NCI-H2107 (cell line): ENCODE measurements at regions not wholly inside any gene's neighbourhood (a gene's known extent, or its start where the extent isn't known, plus 50 kb on each side); places are given as distances from the start of the nearest gene placed in this dataset.

ENCODE experiments used
- DNase-seq: peaks from one replicate; lab custom pipeline; 2025; lab: John Stamatoyannopoulos, UW

DNA sequence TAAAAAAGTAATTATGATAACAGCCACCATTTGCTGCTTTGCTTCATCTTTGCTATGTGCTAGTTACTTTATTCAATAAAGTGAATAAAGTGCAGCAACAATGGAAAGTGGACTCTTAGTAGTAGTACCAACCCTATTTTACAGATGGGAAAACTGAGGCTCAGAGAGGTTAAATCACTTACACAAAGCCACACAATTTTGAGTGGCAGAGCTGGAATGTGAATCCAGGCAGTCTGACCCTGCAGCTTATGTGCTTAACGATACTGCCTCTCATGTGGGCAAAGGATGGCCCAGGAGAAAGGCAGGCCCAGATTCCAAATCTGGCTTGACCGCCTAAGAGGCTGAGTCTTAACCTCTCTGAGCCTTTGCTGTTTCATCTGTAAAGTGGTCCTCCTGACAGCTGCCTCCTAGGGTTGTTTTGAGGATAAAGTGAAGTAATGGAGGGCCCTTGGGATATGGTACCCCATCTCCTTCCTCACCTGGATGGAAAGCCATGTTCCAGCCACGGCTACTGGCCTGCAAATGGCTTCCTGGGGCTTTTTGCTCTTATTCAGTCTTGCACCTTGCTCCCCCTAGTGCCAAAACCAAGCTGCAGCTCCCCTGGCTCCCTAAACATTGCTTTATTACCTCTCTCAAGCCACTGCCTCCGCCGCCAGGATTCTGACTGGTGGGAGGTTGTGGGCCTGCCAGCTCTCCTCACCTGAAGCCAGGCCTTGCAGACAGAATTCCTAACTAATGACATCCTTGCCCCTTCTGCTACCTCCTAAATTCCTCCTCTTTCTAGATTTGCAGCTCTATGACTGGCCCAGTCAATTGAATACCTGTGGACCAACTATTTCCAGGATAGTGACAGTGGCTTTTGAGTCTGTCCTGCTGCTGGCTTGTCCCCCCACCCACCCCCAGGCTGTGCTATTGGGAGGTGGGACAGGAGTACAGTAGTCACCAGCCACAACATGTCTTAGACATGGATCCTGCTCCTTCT is 283.3 kb upstream of the PWP1 start:
- DNase-seq: peak; percentile 18

DNA sequence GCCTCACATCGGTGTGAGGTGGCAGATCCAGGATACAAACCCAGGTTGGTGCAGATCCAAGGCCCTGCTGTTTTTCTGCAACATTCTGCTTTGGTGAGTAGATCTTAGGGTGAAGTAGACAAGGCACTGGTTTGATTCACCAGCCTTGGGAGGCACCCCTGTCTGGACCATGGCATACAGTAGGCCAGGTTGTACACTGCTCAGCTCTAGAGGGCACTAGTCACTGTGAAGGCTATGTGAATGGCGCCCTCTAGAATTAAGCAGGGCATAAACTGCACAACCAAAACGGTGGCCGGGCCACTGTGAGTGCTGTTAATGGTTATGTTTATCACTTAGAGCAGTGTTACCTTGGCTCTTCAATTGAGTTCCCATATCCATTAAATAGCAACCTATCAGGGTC is 280.6 kb upstream of the PWP1 start:
- no peak for DNase-seq

DNA sequence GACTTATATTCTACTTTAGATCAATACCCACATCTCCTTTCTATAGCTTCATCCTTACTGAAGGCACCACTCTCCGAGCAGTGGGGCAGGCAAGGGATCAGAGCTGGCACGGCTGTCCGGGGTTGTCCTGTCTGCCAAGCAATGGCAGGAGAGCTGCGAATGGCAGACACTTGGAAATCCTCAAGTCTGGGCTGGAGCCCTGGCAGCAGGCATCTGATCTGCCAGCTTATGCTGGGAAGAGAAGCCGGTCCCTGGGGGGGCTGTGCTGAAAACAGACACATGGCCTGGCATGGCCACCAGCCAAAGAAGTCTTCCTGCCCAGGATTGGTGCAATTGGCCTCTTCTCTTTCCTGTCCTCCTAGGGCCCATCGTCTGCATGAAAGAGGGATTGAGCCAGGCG is 280.2 kb upstream of the PWP1 start:
- no peak for DNase-seq

DNA sequence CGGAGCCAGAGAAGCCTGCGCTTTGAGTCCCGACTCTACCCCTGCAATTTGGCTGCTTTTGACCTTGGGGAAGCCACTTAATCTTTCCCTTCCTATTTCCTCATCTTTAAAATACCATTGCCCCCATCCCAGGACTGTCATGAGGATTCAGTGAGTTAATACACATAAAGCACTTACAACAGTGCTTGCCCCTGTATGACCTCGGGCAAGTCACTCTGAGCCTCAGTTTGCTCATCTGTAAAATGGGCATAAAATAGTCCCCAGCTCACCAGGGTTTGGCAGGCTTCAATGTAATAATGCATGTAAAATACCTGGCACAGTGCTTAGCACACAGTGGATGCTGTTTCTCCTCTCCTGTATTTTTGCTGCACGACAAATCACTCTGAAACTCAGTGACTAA is 278.7 kb upstream of the PWP1 start:
- DNase-seq: no peak

DNA sequence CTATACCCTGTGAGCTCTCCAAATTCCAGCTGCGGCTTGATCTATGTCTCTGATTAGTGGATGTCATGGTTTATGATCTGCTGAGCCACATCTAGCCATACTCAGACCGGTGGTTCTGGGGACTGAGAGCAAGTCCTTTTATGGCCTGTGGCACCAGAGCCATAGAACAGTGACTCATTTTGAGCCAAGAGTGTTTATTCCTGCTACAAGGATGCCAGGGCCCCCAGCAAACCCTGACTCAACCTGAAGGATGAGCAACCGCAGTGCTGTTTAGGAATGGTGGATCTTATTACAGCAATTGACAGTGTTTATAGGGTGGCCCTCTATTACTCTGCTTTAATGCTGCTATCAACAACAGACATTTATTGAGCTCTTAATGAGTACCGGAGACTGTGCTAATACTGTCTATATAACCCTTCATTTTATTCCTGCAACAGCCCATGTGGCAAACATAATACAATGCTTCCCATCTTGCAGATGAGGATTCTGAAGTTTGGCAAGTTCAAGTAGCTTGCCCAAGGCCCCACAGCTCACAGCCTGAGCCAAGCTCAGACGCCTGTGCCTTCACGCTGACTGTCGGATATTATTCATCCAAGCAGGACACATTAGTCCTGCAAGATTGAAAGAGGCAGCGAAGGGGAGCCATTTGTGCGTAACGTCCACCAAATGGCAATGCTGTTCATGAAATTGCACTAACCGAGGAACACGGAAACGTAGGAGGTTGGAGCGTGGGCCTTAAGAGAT is 273.6 kb upstream of the PWP1 start:
- DNase-seq: no peak

DNA sequence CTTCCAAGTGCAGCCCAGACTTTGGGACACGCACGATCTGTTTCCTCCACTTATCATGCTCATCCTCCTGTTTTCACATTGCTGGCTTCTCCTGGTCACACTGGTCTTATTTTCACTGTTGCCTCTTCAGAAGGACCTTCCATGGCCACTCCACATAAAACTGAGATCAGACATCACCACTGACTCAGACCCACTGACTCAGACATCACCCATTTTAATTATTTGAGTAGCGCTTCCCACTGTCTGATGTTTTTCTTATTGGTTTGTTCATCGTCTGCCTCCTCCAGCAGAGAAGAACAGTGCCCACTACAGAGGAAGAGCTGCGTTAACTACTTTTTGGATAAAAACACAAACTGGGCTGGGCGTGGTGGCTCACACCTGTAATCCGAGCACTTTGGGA is 270.5 kb upstream of the PWP1 start:
- DNase-seq: no peak

DNA sequence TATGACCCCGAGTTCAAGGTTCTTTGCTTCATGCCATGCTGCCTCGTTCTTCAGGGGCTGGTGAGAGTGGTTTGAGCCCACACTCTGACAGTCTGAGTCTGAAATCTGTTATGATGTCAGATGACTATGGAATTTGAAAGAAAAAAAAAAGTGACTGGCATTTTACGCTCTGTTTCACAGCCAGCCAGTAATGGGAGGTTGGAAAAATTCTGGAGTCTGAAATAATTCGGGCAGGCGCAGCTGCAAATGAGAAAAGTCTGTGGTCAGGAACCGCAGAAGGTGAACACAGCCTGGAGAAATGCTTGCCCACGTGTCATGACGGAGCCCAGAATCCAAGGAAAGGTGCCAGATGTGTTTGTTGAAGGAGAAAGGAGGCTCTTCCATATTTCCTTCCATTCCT is 269.8 kb upstream of the PWP1 start:
- DNase-seq: no peak

DNA sequence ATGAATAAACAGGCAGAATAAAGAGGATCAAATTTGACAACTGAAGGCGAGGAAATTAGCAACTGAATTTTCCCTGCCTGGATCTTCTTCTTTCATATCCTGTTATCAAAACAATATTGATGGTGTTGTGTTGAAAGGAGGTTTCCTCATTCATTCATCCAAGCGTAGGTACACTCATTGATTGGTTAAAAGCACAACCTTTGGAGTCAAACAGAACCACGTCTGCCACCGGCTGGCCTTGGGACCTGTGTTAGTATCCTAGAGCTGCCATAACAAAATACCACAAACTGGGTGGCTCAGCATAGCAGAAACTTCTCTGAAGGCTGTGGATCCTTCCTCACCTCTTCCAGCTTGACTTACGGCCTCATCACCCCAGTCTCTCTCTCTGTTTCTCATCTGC is 268.6 kb upstream of the PWP1 start:
- DNase-seq: no peak

DNA sequence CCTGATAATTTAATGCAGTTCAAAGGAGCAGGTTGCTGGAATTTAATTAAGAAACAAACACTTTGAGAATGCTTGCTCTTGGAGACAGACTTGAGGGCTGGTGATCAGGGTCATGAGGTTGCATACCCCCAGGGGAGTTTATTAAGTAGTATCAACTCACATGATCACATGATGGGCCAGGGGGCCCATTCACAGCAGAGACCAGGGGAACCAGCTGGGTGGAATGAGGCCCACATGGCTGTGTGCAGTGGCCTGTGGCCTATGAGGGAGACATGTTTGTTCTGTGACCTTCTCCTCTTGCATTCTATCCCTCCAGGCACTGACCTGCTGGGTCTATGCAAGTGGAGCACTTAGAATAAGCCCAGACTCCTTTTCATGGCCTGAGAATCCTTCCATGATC is 266.6 kb upstream of the PWP1 start:
- no peak for DNase-seq

DNA sequence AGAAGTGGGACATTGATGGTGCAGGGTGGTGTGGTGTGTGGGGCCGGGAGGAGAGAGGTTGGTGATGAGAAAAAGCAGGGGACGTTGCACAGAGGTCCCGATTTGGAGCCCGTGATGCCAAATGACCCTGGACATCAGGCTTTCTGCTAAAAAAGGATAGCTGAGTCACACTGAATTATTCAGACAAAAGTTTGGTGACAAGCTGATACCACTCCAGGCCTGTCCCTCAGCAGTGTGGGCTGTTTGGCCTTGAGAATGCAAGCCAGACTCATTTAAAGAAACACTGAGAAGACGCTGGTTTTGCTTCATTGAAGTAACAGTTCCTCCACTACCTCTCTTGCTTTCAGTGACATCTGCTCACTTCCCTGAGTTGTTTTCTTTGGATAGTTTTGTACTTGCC is 262.1 kb upstream of the PWP1 start:
- no peak for DNase-seq

DNA sequence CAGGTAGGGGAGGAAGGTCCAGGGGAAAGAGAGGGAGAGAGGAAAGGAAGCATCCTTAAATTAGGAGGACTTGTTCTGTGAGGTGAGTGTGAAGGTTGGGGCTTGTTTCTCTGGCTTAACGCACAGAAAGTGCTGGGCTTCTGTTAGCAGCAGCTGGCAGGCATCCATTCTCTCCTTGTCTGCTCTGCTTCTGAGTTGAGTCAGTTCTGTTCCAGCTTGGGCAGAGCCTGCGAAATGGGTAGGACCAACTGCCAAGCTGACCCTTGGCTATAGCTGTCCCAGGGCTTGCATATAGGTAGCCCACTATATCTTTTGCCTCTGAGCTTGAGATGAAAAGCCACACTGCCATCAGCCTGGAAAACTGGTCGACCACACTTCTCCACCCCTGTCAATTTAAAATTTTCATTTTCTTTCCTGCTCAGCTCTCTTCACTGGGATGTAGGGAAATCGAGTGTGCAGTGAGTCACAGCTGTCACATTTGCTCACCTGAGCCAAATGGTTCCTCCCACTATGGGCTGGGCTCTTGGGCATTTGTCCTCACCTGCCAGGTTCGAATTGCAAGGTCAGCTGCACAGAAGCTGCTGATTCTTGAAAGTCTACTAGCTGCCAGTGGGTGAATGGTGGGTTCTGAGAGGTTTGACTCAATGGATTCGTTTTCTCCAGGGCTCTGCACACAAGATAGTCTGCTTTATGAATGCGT is 256.4 kb upstream of the PWP1 start:
- DNase-seq: peak; percentile 7

DNA sequence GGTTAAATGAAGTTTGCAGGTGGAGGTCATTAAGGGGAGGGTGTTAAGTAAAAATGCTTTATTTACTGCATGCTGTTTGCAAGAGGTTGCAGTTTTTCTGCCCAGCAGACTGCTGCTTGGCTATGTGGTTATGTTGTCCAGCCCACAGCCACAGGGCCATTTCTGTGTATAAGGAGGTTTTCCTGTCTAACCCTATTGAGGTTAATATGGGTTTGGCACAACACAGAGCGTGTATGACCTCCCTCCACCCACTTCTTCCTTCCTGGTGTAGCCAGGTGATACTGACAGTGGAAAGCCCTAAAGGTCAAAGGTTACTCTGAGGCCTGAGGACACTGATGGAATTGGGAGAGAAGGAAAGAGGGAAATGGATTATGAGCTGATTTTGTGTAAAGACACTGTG is 253.7 kb upstream of the PWP1 start:
- DNase-seq: no peak

DNA sequence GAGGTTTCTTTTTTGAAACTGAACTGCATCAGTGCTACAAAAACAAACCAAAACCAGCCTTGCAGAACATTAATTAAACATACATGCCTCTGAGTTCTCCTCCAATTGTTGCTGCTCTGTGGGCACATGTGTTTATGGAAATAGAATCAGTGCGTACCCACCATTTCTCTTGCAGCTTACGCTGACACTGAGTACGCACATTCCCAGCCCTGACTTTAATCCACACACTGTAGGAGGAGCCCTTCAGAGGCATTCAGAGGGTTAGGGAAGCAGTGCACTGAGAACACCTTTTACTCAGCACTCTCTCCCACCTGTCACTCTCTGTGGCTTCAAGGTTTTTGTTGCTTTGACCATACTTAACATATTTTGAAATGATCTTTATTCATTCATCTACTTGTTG is 250.5 kb upstream of the PWP1 start:
- DNase-seq: no peak

DNA sequence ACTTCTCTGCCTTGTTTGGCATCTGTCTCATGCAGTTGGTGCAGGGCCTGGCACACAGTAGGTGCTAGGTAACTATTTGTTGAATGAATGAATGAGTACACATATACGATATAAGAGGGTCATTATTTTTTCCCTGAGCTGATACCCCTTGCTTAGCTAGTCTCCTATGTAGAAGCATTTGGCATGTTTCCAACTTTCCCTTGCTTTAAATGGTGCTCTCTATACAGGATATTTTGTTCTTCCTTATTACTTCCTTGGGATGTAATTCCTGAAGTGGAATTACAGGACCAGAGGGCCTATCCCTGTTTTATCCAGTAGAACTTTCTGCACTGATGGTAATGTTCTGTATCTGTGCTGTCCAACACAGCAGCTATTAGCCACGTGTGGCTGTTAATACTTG is 250.1 kb upstream of the PWP1 start:
- no peak for DNase-seq

DNA sequence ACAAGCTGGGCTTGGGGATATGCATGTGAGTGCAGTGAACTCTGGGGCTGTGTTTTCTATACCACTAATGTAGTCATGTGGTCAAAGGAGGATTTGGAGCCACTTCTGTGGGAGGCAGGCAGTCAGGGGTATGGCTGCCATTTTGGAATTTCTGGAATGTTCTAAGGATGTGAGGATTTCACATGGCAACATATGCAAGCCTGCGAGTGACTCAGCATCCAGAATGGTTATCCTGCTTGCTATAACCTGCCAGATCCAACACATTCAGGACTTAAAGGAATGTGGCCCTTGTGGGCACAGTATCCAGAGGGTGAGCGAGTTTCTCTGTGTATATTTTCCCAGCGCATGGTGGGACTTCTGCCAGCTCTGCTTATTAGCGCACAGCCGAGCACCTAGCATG is 249.2 kb upstream of the PWP1 start:
- no peak for DNase-seq

DNA sequence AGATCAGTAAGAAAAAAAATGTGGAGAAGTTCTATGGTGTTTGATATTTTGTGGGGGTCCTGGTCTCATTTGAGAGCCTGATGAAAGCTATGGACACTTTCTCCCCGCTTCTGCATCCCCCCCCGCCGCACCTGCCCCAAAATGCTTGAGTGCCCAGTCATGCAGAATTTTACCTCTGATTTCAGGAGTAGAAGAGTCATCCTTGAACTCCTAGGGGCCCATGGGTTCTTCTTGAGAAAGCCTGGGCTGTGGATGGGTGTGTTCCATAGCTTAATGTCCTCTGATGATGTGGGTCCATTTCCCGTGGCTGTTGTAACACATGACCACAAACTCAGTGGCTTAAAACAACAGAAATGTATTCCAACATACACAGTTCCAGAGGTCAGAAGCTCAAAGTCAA is 248.8 kb upstream of the PWP1 start:
- no peak for DNase-seq

DNA sequence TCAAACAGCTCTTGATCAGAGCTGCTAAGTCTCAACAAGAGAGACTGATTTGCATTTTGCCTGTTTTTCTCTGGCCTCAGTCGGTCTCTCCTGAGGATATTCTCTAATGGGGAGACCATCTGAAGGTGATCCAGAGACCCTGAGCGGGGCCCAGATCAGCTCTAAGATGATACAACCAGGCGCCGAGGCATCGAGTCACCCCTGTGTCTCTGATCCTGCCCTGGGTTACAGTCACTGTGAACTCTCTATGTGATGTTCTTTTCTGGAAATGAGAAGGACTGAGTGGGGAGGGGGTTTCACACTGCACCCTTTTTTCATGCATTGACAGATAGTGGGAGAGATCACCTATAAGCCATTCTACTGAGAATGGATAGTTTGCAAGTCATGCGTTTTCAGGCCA is 247.6 kb upstream of the PWP1 start:
- DNase-seq: no peak

DNA sequence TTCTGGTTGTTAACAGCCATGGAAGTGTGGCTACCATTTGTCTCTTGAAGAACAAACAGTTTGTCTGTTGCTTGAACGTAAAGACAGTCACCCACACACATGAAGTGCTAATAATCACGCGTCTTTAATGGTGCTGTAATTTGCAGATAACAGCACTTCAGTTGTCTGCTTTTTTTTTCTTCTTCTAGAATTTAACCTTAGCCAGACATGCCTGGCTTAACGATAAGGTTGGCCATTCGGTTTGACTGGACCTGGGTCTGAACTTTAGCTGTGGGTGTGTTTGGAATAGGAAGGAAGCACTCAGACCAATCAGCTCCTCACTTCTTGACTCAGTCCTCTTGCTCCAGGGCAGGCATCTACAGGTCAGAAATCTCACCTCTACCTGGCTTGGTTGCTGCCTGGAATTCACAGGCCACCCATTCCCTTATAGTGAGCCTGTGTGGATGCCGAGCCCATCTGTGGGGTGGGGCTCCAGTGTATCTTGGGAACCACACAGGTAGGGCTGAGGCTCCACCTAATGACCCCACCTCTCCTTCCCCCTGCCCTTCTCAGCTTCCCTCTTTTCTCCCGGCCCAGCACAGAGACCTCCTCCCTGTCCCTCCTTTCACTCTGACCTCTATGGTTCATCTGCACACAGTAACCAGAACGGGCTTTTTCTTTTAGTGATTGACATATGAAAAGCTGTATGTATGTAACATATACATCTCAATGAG is 246.4 kb upstream of the PWP1 start:
- no peak for DNase-seq

DNA sequence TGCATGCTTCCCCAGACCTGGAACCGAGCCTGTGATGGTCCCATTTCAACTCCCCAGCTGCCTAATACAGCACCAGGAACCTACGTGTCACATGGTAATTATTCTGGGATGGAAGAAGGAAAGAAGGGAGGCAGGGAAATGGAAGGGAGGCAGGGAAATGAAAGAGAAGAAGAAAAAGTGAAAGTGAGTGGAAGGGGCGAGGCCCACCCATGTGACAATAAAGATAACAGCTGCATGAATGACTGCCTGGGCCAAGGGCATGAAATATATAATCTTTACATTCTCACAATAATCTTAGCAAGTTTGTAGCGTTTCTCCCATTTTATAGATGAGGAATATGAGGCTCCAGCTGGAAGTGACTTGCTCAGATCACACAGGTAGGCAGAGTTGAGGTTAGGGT is 245.0 kb upstream of the PWP1 start:
- no peak for DNase-seq

DNA sequence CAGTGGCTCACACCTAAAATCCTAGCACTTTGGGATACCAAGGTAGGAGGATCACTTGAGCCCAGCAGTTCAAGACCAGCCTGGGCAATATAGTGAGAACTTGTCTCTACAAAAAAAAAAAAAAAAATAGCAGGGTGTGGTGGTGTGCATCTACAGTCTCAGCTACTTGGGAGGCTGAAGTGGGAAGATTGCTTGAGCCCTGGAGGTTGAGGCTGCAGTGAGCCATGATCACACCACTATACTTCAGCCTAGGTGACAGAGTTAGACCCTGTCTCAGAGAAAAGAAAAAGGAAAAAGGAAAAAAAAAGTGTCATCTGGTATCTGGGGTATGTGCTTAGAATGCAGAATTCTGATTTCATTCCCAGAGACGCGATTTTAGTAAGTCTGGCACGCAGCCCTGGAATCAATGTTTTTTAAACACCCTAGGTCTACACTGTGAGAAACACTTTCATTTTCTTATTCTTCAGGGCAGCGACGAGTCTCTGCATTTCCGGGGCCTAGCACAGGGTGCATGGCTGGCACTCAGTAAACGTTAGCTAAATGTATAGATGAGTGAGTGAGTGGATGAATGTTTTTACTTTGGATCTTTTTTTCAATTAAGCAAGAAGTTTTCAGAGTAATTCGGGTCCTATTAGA is 243.8 kb upstream of the PWP1 start:
- no peak for DNase-seq

DNA sequence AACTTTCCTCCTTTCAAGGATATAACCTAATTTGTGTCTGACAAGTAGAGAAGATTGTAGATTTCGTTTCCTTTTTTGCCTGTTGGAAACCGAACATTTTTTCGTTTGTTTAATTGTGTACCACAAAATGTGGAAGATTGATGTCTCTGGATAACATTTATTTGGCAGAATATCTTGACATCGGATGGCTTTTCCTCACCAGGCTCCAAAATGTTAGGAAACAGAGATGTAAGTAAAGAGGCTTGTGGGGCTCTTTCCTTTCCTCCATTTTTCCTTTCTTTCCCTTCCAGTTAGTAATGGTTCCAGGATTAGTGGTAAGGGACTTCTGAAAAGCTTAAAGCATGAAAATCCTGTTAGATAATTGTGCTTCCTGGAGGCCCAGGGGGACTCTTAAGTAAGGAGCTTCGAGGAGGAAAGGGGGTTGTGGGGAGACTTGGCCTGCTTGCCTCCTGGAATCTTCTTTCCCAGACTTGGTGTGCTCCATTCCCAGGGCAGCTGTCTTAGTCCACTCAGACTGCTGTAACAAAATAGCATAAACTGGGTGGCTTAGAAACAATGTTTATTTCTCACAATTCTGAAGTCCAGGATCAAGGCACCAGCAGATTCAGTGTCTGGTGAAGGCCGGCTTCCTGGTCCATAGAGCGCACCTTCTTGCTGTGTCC is 243.1 kb upstream of the PWP1 start:
- no peak for DNase-seq
